ENCODE measurements at regions not wholly inside any gene's neighbourhood (a gene's known extent, or its start where the extent isn't known, plus 50 kb on each side); places are given as distances from the start of the nearest gene placed in this dataset.
A peak's percentile ranks its signal among the peaks of the same experiment; 100 is the strongest.

DNA sequence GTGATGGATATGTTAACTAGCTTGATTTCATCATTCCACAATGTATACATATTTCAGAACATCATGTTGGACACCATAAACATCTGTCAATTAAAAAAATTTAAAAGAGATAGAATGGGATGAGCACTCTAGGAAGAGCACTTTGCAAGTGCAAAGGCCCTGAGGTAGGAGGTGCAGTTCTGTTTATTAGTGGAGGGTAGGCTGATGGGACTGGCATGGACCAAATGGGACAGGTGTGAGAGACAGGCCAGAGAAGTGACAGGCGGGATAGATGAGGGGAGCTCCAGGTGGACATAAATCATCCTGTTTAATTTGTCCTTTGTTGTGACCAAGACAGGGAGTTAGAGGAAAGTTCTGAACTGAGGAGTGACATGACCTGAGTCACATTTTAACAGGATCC is 477.9 kb downstream of the TSN start:
- no peak for DNase-seq (ENCODE audit: low read depth)

DNA sequence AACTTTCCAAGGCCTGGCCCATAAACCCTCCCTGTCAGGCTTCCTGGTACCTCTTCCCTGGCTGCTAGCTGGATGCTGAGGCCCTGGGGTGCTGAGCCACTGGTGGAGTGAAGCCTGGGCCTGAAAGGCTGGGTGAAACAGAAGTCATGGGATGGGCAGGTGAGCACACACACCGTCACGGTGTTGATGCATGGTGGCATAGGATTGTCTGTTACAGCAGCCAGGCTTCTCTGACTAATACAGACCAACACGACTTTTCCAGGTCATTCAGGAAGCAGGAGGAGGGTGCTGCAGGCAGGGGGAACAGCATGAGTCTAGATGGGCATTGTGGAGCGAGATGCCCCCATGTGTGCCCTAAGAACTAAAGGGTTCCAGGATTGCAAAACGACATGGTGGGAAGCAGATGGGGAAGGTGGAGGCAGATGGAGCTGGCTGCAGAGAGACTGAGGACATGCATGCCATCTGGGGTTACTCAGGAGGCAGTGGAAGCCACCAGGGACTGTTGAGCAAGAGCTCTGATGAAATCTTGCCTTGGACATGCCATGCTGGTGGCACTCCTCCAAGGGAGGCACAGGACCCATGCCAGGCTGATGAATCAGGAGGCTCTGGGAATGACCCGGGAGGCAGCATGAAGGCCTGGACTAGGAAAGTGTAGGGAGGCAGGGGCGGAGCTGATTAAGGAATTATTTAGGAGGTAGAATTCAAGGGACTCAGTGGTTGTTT is 480.9 kb downstream of the TSN start:
- DNase-seq (ENCODE audit: low read depth): peak; percentile 45

- DNase-seq (ENCODE audit: low read depth): no peak
Observed at GRCh38 chr2:122236925-122237324, 481.5 kb downstream of the TSN start.

- no peak for DNase-seq (ENCODE audit: low read depth)
Observed at GRCh38 chr2:122237450-122237849, 482.0 kb downstream of the TSN start.

DNA sequence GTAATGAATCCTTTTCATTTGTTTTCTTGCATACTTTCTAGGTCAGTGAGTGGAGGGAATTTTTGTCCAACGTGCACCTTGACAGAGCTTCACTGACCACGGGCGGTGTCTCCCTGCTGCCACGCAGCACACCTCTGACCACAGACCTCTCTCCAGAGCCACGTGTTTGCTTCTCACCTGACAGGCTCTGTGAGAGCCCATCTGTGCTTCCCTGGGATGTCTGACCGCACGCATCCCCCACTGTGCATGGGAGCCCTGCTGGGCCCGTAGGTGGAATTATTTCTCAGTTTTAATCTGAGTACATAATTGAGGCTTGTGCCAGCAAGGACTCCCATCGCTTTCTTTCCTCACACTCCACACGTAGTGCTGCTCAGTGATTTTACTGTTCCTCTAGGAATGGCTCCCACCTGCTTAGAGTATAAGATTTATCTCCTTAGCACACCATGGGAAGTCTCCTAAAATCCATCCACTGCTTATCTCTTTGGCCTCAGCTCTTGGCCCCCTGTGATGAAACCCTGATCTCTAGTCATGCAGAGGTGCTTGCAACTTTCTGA is 482.6 kb downstream of the TSN start:
- DNase-seq (ENCODE audit: low read depth): no peak

DNA sequence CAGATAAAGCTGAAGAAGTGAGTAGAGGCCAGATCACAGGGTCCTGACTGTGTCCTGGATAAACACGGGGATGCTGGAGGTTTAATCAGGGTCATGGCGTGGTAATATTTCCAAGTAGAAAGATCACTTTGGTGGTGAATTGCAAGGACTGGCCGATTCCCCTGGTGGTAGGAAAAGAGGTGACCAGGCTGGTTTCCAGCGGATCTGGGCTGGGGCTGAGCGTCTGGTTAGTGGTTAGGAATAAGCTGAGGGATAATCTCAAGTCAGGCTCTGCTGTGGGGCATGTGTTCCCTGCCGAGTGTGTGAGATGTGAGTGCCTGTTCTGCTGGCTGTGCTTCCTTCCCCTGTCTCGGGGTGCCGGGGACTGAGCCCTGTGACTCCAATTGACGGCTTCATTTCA is 484.0 kb downstream of the TSN start:
- no peak for DNase-seq (ENCODE audit: low read depth)

- DNase-seq (ENCODE audit: low read depth): no peak
Observed at GRCh38 chr2:122244598-122245229, 489.3 kb downstream of the TSN start.

DNA sequence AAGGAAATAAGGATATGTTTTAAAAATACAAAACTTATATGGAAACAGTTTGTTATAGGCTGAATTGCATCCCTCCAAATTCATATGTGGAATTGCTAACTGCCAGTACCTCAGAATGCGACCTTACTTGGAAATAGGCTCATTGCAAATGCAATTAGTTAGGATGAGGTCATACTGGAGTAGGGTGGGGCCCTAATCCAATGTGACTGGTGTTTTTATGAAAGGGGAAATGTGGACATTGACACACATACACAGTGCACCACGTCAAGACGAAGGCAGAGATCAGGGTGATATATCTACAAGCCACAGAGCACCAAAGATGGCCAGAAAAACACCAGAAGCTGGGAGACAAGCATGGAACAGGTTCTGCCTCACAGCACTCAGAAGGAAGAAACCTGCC is 494.2 kb downstream of the TSN start:
- DNase-seq (ENCODE audit: low read depth): no peak

GRCh38 chr2:122251158-122251557 is 495.7 kb downstream of the TSN start:
- DNase-seq (ENCODE audit: low read depth): no peak

GRCh38 chr2:122251566-122251965 is 496.1 kb downstream of the TSN start:
- no peak for DNase-seq (ENCODE audit: low read depth)

DNA sequence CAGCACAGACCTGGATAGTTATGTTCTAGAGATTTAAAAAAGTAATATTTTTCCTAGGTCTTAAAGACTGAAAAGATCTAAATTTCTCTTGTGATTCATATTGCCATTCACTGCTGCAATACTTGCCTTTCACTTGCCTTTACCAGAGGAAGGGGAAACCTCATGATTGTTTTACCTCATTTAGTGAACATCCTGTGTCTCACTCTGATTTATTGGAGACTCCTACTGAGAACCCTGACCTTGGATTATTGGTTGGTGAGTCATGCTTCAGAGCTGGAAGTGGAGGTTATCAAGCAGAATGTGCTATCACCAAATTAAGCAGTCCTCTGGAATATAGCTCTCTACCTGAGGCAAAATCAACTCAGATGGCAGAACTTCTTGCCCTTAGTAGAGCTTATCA is 500.5 kb downstream of the TSN start:
- DNase-seq (ENCODE audit: low read depth): no peak

DNA sequence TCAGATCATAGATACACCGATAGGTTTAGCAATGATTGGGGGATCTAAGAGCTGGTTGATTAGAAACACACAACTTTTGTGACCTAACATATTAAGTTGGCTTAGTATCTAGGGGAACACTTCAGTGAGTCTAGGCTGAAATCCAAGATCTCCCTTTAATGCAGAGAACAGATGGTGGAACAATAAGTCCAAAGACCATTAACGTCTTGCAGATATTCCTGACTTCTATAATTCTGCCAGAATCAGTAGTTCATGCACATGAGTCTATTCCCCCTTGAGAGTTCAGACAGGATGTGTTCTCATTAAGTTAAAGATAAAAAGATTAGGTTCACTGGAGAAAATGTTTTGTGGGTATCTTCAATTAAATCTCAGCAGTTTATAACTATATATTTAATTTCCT is 506.5 kb downstream of the TSN start:
- DNase-seq (ENCODE audit: low read depth): no peak

DNA sequence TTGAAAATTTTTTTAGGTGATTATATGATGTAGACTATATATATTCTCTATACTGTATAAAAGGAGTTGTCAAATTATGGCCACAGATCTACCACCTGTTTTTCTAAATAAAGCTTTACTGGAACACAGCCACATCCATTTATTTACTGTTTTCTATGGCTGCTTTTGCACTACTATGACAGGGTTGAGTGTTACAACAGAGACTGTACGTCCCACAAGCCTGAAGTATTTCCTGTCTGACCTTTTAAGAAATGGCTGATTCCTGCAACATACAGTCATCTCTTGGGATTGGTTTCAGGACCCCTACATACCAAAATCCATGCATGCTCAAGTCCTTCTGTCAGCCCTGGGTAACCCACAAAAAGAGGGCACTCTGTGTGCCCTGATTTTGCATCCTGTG is 508.3 kb downstream of the TSN start:
- DNase-seq (ENCODE audit: low read depth): no peak

DNA sequence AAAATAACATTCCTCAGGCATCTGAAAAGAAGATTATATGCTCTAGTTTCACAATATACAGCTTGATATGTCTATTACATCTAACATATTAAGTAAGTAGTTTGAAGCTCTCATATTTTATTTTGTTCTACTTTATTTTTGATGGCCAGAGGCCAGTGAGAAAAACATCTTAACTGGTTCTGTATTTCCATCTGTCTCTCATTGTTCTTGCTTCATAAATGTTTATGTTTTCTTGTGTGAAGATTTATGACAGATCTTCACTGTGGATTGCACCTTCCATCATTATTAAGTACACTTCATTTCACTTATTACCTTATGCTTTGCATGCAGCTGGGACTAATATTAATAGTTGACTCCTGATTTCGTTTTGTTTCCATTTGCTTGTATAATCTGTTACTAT is 511.2 kb downstream of the TSN start:
- DNase-seq (ENCODE audit: low read depth): no peak

DNA sequence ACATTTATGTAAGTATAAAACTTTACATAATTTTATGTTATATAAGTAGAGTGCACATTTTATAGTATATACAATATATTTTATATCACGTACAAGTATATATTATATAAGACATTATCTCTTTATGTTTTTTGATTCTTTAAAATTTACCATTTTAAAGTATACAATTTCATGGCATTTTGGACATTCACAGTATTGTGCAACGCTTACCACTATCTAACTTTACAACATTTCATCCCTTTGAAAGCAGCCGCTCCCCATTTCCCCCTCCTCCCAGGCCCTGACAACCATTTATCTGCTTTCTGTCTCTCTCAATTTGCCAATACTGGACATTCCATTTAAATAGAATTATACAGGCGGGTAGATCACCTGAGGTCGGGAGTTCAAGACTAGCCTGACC is 512.5 kb downstream of the TSN start:
- no peak for DNase-seq (ENCODE audit: low read depth)

GRCh38 chr2:122273785-122274419 is 518.5 kb downstream of the TSN start:
- DNase-seq (ENCODE audit: low read depth): no peak

- no peak for DNase-seq (ENCODE audit: low read depth)
Observed at GRCh38 chr2:122277956-122278355, 522.5 kb downstream of the TSN start.

GRCh38 chr2:122300758-122301157 is 545.3 kb downstream of the TSN start:
- no peak for DNase-seq (ENCODE audit: low read depth)

- no peak for DNase-seq (ENCODE audit: low read depth)
Observed at GRCh38 chr2:122307763-122308162, 552.3 kb downstream of the TSN start.

GRCh38 chr2:122315306-122315705 is 559.9 kb downstream of the TSN start:
- no peak for DNase-seq (ENCODE audit: low read depth)

DNA sequence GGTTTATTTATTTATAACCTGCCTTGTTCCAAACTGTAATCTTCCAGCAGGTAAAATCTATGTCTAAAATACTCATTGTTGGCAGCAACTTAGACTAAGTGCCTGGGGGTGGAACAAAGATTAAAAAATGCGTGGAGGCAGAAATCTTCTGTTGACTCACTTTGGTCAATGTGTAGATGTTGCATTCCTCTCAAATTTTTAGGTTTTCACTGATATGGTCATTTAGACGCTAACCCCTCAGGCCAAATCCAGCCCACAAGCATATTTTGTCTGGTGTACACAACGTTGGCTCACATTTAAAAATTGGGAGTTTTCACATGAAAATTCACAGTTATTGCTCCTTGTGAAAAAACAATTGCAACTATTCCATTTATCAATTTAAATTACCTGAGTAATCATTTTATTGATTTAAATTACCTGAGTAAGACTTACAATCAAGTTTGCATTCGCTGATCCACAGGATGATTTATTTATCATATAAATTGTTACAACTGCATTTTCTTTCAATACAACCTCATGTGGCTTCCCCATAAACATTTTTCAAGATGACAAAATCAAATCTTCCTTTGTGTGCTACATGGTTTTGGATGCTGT is 564.2 kb downstream of the TSN start:
- no peak for DNase-seq (ENCODE audit: low read depth)

- no peak for DNase-seq (ENCODE audit: low read depth)
Observed at GRCh38 chr2:122322815-122323214, 567.4 kb downstream of the TSN start.

DNA sequence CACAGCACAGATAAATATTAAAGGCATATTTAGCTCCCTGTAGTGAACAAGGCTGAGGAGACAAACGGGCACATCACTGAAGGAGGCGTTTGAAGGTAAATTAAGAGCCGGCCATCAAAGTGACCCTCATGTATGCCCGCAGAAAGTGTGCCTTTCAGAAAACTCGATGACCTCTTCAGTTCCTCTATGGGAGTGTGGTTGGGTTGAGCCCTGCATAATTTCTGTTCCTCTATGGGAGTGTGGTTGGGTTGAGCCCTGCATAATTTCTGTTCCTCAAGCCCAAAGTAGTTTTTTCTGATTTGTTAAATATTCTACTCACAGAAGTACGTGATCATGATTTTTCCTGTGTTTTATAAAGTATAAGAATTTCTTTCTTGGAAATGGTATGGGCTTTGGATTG is 568.5 kb downstream of the TSN start:
- no peak for DNase-seq (ENCODE audit: low read depth)
